Trophoblast cell (in vitro differentiated cells and primary cell): ENCODE measurements at regions not wholly inside any gene's neighbourhood (a gene's known extent, or its start where the extent isn't known, plus 50 kb on each side); places are given as distances from the start of the nearest gene placed in this dataset.

Experiments
- DNase-seq, 2 donors: peaks; one replicate each; pipeline ENCODE4 v3.0.0-alpha.2; 2016
- H2AFZ ChIP-seq: 2 replicates; pipeline ENCODE4 v1.6.1; 2013; ENCODE audit warnings: low read length, moderate library complexity, mild to moderate bottlenecking; ENCODE audit not compliant: insufficient read depth, poor library complexity
- H2AK5ac ChIP-seq: 2 replicates; pipeline ENCODE4 v1.6.1; 2013; ENCODE audit warnings: mild to moderate bottlenecking, low read length
- H2BK120ac ChIP-seq: 2 replicates; pipeline ENCODE4 v1.6.1; 2013; ENCODE audit warnings: low read length, mild to moderate bottlenecking, moderate library complexity; ENCODE audit not compliant: insufficient read depth, poor library complexity
- H2BK12ac ChIP-seq: 2 replicates; pipeline ENCODE4 v1.6.1; 2013; ENCODE audit warnings: mild to moderate bottlenecking, low read length, moderate library complexity
- H2BK5ac ChIP-seq: 2 replicates; pipeline ENCODE4 v1.6.1; 2013; ENCODE audit warnings: low read length, low read depth, moderate library complexity, mild to moderate bottlenecking; ENCODE audit not compliant: poor library complexity
- H3K14ac ChIP-seq: 2 replicates; pipeline ENCODE4 v1.6.1; 2013; ENCODE audit warnings: mild to moderate bottlenecking, low read length
- H3K18ac ChIP-seq: 2 replicates; pipeline ENCODE4 v1.6.1; 2013; ENCODE audit warnings: mild to moderate bottlenecking, low read length
- H3K23ac ChIP-seq: 2 replicates; pipeline ENCODE4 v1.6.1; 2013; ENCODE audit warnings: low read length
- H3K27ac ChIP-seq: 2 replicates; pipeline ENCODE4 v1.5.1; 2013; ENCODE audit warnings: low read depth, mild to moderate bottlenecking, inconsistent platforms, low read length, moderate library complexity
- H3K27me3 ChIP-seq: 2 replicates; pipeline ENCODE4 v1.6.1; 2013; ENCODE audit warnings: inconsistent platforms, mild to moderate bottlenecking, low read length, moderate library complexity; ENCODE audit not compliant: insufficient read depth
- H3K36me3 ChIP-seq, 2 experiments: 1 replicate in 1 of 2; 2 replicates in 1 of 2; pipeline ENCODE4 v1.6.1; 2013; ENCODE audit warnings: low read length in 2 of 2, mild to moderate bottlenecking in 2 of 2, moderate library complexity in 1 of 2; ENCODE audit not compliant: insufficient read depth in 2 of 2, control insufficient read depth in 1 of 2
- H3K4ac ChIP-seq: 2 replicates; pipeline ENCODE4 v1.6.1; 2013; ENCODE audit warnings: low read depth, mild to moderate bottlenecking, low read length, moderate library complexity
- H3K4me1 ChIP-seq, 2 experiments: 1 replicate in 1 of 2; 2 replicates in 1 of 2; pipeline ENCODE4 v1.6.1; 2013; ENCODE audit warnings: low read length in 2 of 2, mild to moderate bottlenecking in 2 of 2, moderate library complexity in 1 of 2; ENCODE audit not compliant: insufficient read depth in 2 of 2, control insufficient read depth in 1 of 2
- H3K4me2 ChIP-seq: 2 replicates; pipeline ENCODE4 v1.6.1; 2013; ENCODE audit warnings: inconsistent platforms, mild to moderate bottlenecking, low read length, moderate library complexity
- H3K4me3 ChIP-seq: 2 replicates; pipeline ENCODE4 v1.5.1; 2013; ENCODE audit warnings: mild to moderate bottlenecking, low read depth, low read length, inconsistent platforms
- H3K79me1 ChIP-seq: one replicate; pipeline ENCODE4 v1.6.1; 2013; ENCODE audit warnings: low read length
- H3K79me2 ChIP-seq: 2 replicates; pipeline ENCODE4 v1.6.1; 2013; ENCODE audit warnings: low read length, mild to moderate bottlenecking; ENCODE audit not compliant: control insufficient read depth, insufficient read depth, poor library complexity
- H3K9ac ChIP-seq: 2 replicates; pipeline ENCODE4 v1.6.1; 2013; ENCODE audit warnings: mild to moderate bottlenecking, low read length
- H3K9me3 ChIP-seq: 2 replicates; pipeline ENCODE4 v1.6.1; 2013; ENCODE audit warnings: low read depth, mild to moderate bottlenecking, control low read depth, inconsistent platforms, low read length; ENCODE audit not compliant: insufficient read depth
- H4K12ac ChIP-seq: 2 replicates; pipeline ENCODE4 v1.6.1; 2013; ENCODE audit warnings: low read depth, mild to moderate bottlenecking, low read length, moderate library complexity
- H4K8ac ChIP-seq: 2 replicates; pipeline ENCODE4 v1.6.1; 2013; ENCODE audit warnings: low read depth, mild to moderate bottlenecking, low read length, moderate library complexity
- H4K91ac ChIP-seq: one replicate; pipeline ENCODE4 v1.6.1; 2013; ENCODE audit warnings: low read depth, mild to moderate bottlenecking, low read length, moderate library complexity
- WGBS: extraction: QIAGEN DNeasy Blood & Tissue Kit; methylation state at CpG from one replicate; pipeline ENCODE4 v1.1.7; 2013; ENCODE audit warnings: missing lambda C conversion rate; ENCODE audit not compliant: insufficient read length, insufficient coverage; ENCODE audit errors: extremely low coverage; 5-methylcytosine and 5-hydroxymethylcytosine counted together

- Histone ChIP-seq H3K4ac (no peak overlapping the region), H3K27me3 (no peaks in the 10 kb centered on the region), H2BK5ac (no peak overlapping the region), H3K27ac (no peak overlapping the region), H3K18ac (no peak overlapping the region), H3K14ac (no peak overlapping the region), H3K79me2 (no peaks in the 10 kb centered on the region), H2BK120ac (no peak overlapping the region), H3K23ac (no peak overlapping the region), H2AFZ (no peak overlapping the region), H2BK12ac (no peak overlapping the region), H3K79me1 (no peaks in the 10 kb centered on the region), H3K36me3 (no peaks in the 10 kb centered on the region), H4K8ac (no peak overlapping the region), H4K12ac (no peak overlapping the region), H2AK5ac (no peak overlapping the region), H3K4me2 (no peak overlapping the region), H3K4me3 (no peak overlapping the region), H3K9ac (no peak overlapping the region), H4K91ac (no peak overlapping the region), H3K9me3 (no peaks in the 10 kb centered on the region), H3K4me1 (no peaks in the 10 kb centered on the region)
- WGBS = no CpG with 5 or more reads among the region's 3 CpGs
- DNase-seq = no peak
Observed at GRCh38 chr11:21883354-21883753, 309.5 kb upstream of the ANO5 start.

DNA sequence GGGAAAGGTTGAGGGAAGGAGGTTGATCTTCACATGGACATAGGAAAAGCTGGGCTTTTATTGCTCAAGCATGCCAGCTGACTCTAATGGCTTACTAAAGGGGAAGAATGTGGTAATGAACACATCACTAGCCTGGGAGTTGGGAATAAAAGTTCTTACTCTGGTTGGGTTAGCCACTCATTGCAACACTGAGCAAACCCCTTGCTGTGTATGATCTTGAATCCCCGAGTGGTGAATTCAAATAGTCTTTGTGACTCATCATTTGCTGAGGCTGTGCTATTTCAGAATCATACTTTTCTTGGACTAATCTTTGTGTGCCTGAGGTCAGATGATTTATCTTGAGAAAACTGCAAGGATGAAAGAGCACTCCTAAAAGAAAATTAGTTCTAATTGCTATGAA lies 304.1 kb upstream of the ANO5 start:
- Histone ChIP-seq H3K4me2 (no peak overlapping the region), H3K36me3 (no peaks in the 10 kb centered on the region)

DNA sequence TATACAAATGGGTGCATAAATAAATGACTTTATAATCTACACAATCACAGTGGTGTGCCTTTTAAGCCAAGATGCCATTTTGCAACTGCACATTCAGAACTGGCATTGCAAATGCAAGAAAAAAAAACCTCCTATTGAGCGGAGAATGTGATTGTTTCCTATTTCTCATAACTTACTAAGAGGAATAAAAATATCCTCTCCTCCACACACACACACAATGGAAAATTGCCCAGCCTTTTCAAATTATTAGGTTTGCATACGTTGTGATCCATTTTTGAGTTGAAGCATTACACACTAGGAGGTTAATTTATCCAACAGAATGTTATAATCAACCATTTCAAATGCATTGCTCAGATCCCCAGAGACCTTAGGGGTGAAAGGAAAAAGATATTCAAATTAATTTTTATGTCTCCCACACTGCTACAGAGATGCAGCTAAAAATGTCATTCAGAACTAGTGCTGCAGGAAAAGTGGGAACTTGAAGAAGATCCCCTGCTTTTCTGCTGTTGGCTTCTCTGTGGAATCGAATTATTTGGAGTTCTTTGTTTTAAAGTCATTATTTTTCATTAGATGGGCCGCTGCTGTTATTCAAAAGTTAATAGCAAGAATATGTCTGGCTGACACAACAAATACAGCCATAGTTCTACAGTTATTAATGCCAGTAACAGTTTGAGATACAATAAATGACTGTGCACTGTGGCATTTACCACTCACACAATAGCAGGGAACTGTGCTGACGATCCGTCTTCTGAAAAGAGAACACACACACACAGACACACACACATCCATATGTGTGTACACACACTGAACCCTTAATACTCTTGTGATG lies 299.9 kb upstream of the ANO5 start:
- no CpG with 5 or more reads among the region's 6 CpGs for WGBS
- no peaks in the 10 kb centered on the region for H3K36me3 ChIP-seq
- H4K91ac ChIP-seq = no peak overlapping the region
- H4K8ac ChIP-seq = no peak overlapping the region
- no peak overlapping the region for H2BK12ac ChIP-seq
- DNase-seq = no peak
- H3K27me3 ChIP-seq = no peaks in the 10 kb centered on the region
- no peak overlapping the region for H3K23ac ChIP-seq
- no peak overlapping the region for H3K18ac ChIP-seq
- H3K4me1 ChIP-seq = no peaks in the 10 kb centered on the region
- no peak overlapping the region for H3K4ac ChIP-seq
- H2BK5ac ChIP-seq = no peak overlapping the region
- H3K79me1 ChIP-seq = no peaks in the 10 kb centered on the region
- H3K4me2 ChIP-seq = no peak overlapping the region
- no peak overlapping the region for H4K12ac ChIP-seq
- H3K9me3 ChIP-seq = no peaks in the 10 kb centered on the region
- H2AFZ ChIP-seq = no peak overlapping the region
- no peak overlapping the region for H2AK5ac ChIP-seq
- no peak overlapping the region for H3K27ac ChIP-seq
- H3K14ac ChIP-seq = no peak overlapping the region
- H3K9ac ChIP-seq = no peak overlapping the region
- H2BK120ac ChIP-seq = no peak overlapping the region
- no peak overlapping the region for H3K4me3 ChIP-seq
- no peaks in the 10 kb centered on the region for H3K79me2 ChIP-seq

More for the DNA sequence above, 304.1 kb upstream of the ANO5 start:
- H2AK5ac ChIP-seq = no peak overlapping the region
- no peak overlapping the region for H4K91ac ChIP-seq
- no peak overlapping the region for H2BK120ac ChIP-seq
- H4K8ac ChIP-seq = no peak overlapping the region
- no peaks in the 10 kb centered on the region for H3K79me2 ChIP-seq
- no peak overlapping the region for H3K9ac ChIP-seq
- H2BK12ac ChIP-seq = no peak overlapping the region
- H4K12ac ChIP-seq = no peak overlapping the region
- no peaks in the 10 kb centered on the region for H3K4me1 ChIP-seq
- H3K14ac ChIP-seq = no peak overlapping the region
- H3K4me3 ChIP-seq = no peak overlapping the region
- H2AFZ ChIP-seq = no peak overlapping the region
- peak; percentile 58 to 78 for DNase-seq
- no peaks in the 10 kb centered on the region for H3K27me3 ChIP-seq
- H2BK5ac ChIP-seq = no peak overlapping the region
- H3K18ac ChIP-seq = no peak overlapping the region
- H3K23ac ChIP-seq = no peak overlapping the region
- H3K4ac ChIP-seq = no peak overlapping the region
- H3K27ac ChIP-seq = no peak overlapping the region
- H3K9me3 ChIP-seq = no peaks in the 10 kb centered on the region
- no CpG with 5 or more reads among the region's 1 CpG for WGBS
- no peaks in the 10 kb centered on the region for H3K79me1 ChIP-seq

- no peaks in the 10 kb centered on the region for H3K36me3 ChIP-seq
- no peaks in the 10 kb centered on the region for H3K4me1 ChIP-seq
- no peak for DNase-seq
Observed at GRCh38 chr11:21893565-21893867, 299.4 kb upstream of the ANO5 start.

More at GRCh38 chr11:21893565-21893867, 299.4 kb upstream of the ANO5 start:
- no peak overlapping the region for H3K4me3 ChIP-seq
- no peak overlapping the region for H2BK5ac ChIP-seq
- no peak overlapping the region for H2BK120ac ChIP-seq
- H2AK5ac ChIP-seq = no peak overlapping the region
- H3K4ac ChIP-seq = no peak overlapping the region
- H2AFZ ChIP-seq = no peak overlapping the region
- H3K79me2 ChIP-seq = no peaks in the 10 kb centered on the region
- H2BK12ac ChIP-seq = no peak overlapping the region
- H3K27me3 ChIP-seq = no peaks in the 10 kb centered on the region
- H3K79me1 ChIP-seq = no peaks in the 10 kb centered on the region
- H3K23ac ChIP-seq = no peak overlapping the region
- H3K18ac ChIP-seq = no peak overlapping the region
- H3K9me3 ChIP-seq = no peaks in the 10 kb centered on the region
- H4K91ac ChIP-seq = no peak overlapping the region
- no peak overlapping the region for H4K12ac ChIP-seq
- H3K4me2 ChIP-seq = no peak overlapping the region
- no peak overlapping the region for H4K8ac ChIP-seq
- H3K9ac ChIP-seq = no peak overlapping the region
- no peak overlapping the region for H3K14ac ChIP-seq
- H3K27ac ChIP-seq = no peak overlapping the region
